ENCODE measurements at regions not wholly inside any gene's neighbourhood (a gene's known extent, or its start where the extent isn't known, plus 50 kb on each side); places are given as distances from the start of the nearest gene placed in this dataset.
"Not testable (repeated sequence)": the region's sequence is repeated elsewhere in the genome, so short reads cannot be mapped to it uniquely, and the experiment has no call there.

- H3K27me3 Mint-ChIP-seq; ATAC-seq (replicated peaks); H3K27ac Mint-ChIP-seq; H3K4me3 Mint-ChIP-seq; H3K4me1 Mint-ChIP-seq; H3K36me3 Mint-ChIP-seq (ENCODE audit: low read depth); H3K9me3 Mint-ChIP-seq: not testable (repeated sequence)
These were observed 50.6 kb upstream of the MYL10 start for GRCh38 chr7:101679653-101680173.

GRCh38 chr7:101680406-101681145 lies 51.5 kb upstream of the MYL10 start:
- no peaks in the 10 kb centered on the region for H3K36me3 Mint-ChIP-seq (ENCODE audit: low read depth)
- ATAC-seq (replicated peaks), result no peak
- no peak overlapping the region for H3K27ac Mint-ChIP-seq
- no peaks in the 10 kb centered on the region for H3K27me3 Mint-ChIP-seq
- H3K4me3 Mint-ChIP-seq, result no peak overlapping the region
- H3K4me1 Mint-ChIP-seq, result no peaks in the 10 kb centered on the region
- no peaks in the 10 kb centered on the region for H3K9me3 Mint-ChIP-seq

- H3K4me1 Mint-ChIP-seq, result no peaks in the 10 kb centered on the region
These were observed 52.3 kb upstream of the MYL10 start for GRCh38 chr7:101681170-101682007.

GRCh38 chr7:101684983-101685330 lies 55.9 kb upstream of the MYL10 start:
- Mint-ChIP-seq H3K27ac (no peak overlapping the region), H3K4me3 (no peak overlapping the region), H3K9me3 (no peaks in the 10 kb centered on the region), H3K36me3 (ENCODE audit: low read depth) (no peaks in the 10 kb centered on the region), H3K27me3 (peaks cover 12% of the 10 kb centered on the region), H3K4me1 (no peaks in the 10 kb centered on the region)
- ATAC-seq (replicated peaks), result no peak

More at GRCh38 chr7:101681170-101682007, 52.3 kb upstream of the MYL10 start:
- Mint-ChIP-seq H3K27ac (no peak overlapping the region), H3K27me3 (no peaks in the 10 kb centered on the region), H3K4me3 (no peak overlapping the region), H3K9me3 (no peaks in the 10 kb centered on the region), H3K36me3 (ENCODE audit: low read depth) (no peaks in the 10 kb centered on the region)
- ATAC-seq (replicated peaks), result no peak

GRCh38 chr7:101686030-101686429 lies 56.9 kb upstream of the MYL10 start:
- H3K27ac Mint-ChIP-seq, result no peak overlapping the region

GRCh38 chr7:101687081-101687480 lies 58.0 kb upstream of the MYL10 start:
- Mint-ChIP-seq H3K36me3 (ENCODE audit: low read depth) (no peaks in the 10 kb centered on the region), H3K9me3 (no peaks in the 10 kb centered on the region), H3K4me3 (no peak overlapping the region), H3K27me3 (peaks cover 12% of the 10 kb centered on the region), H3K27ac (no peak overlapping the region), H3K4me1 (no peaks in the 10 kb centered on the region)
- ATAC-seq (replicated peaks), result no peak

More at GRCh38 chr7:101686030-101686429, 56.9 kb upstream of the MYL10 start:
- Mint-ChIP-seq H3K4me3 (no peak overlapping the region), H3K27me3 (peaks cover 12% of the 10 kb centered on the region), H3K4me1 (no peaks in the 10 kb centered on the region), H3K36me3 (ENCODE audit: low read depth) (no peaks in the 10 kb centered on the region), H3K9me3 (no peaks in the 10 kb centered on the region)
- ATAC-seq (replicated peaks), result no peak

GRCh38 chr7:101687791-101688182 lies 58.7 kb upstream of the MYL10 start:
- Mint-ChIP-seq H3K27me3 (peaks cover 12% of the 10 kb centered on the region), H3K9me3 (no peaks in the 10 kb centered on the region), H3K4me3 (no peak overlapping the region), H3K27ac (no peak overlapping the region), H3K4me1 (no peaks in the 10 kb centered on the region), H3K36me3 (ENCODE audit: low read depth) (no peaks in the 10 kb centered on the region)
- ATAC-seq (replicated peaks), result no peak

- H3K36me3 Mint-ChIP-seq (ENCODE audit: low read depth), result no peaks in the 10 kb centered on the region
- no peaks in the 10 kb centered on the region for H3K4me1 Mint-ChIP-seq
- ATAC-seq (replicated peaks), result peak; percentile 90
- H3K27ac Mint-ChIP-seq, result no peak overlapping the region
- peaks cover 12% of the 10 kb centered on the region for H3K27me3 Mint-ChIP-seq
- no peaks in the 10 kb centered on the region for H3K9me3 Mint-ChIP-seq
- H3K4me3 Mint-ChIP-seq, result no peak overlapping the region
These were observed 59.2 kb upstream of the MYL10 start for GRCh38 chr7:101688183-101688831.

GRCh38 chr7:101688995-101689907 lies 60.2 kb upstream of the MYL10 start:
- H3K4me3 Mint-ChIP-seq, result peak overlapping the region; percentile 21
- H3K27ac Mint-ChIP-seq, result no peak overlapping the region
- no peaks in the 10 kb centered on the region for H3K9me3 Mint-ChIP-seq

GRCh38 chr7:101690061-101690460 lies 61.0 kb upstream of the MYL10 start:
- no peak overlapping the region for H3K4me3 Mint-ChIP-seq
- H3K36me3 Mint-ChIP-seq (ENCODE audit: low read depth), result no peaks in the 10 kb centered on the region
- H3K27ac Mint-ChIP-seq, result no peak overlapping the region
- H3K27me3 Mint-ChIP-seq, result peaks cover 12% of the 10 kb centered on the region
- H3K9me3 Mint-ChIP-seq, result no peaks in the 10 kb centered on the region
- no peak for ATAC-seq (replicated peaks)
- no peaks in the 10 kb centered on the region for H3K4me1 Mint-ChIP-seq

More at GRCh38 chr7:101688995-101689907, 60.2 kb upstream of the MYL10 start:
- H3K4me1 Mint-ChIP-seq, result no peaks in the 10 kb centered on the region
- ATAC-seq (replicated peaks), result no peak
- no peaks in the 10 kb centered on the region for H3K36me3 Mint-ChIP-seq (ENCODE audit: low read depth)
- peaks cover 12% of the 10 kb centered on the region for H3K27me3 Mint-ChIP-seq

- Mint-ChIP-seq H3K27ac (no peak overlapping the region), H3K4me1 (no peaks in the 10 kb centered on the region)
- ATAC-seq (replicated peaks), result no peak
These were observed 62.8 kb upstream of the MYL10 start for GRCh38 chr7:101691822-101692384.

GRCh38 chr7:101693498-101694091 lies 64.5 kb upstream of the MYL10 start:
- Mint-ChIP-seq H3K9me3 (no peaks in the 10 kb centered on the region), H3K4me3 (no peak overlapping the region), H3K27ac (no peak overlapping the region), H3K27me3 (peaks cover 9% of the 10 kb centered on the region), H3K36me3 (ENCODE audit: low read depth) (no peaks in the 10 kb centered on the region), H3K4me1 (no peaks in the 10 kb centered on the region)
- no peak for ATAC-seq (replicated peaks)

More at GRCh38 chr7:101691822-101692384, 62.8 kb upstream of the MYL10 start:
- H3K4me3 Mint-ChIP-seq, result no peak overlapping the region
- peaks cover 12% of the 10 kb centered on the region for H3K27me3 Mint-ChIP-seq
- no peaks in the 10 kb centered on the region for H3K36me3 Mint-ChIP-seq (ENCODE audit: low read depth)
- no peaks in the 10 kb centered on the region for H3K9me3 Mint-ChIP-seq

GRCh38 chr7:101698964-101699363 lies 69.9 kb upstream of the MYL10 start:
- peaks cover 4% of the 10 kb centered on the region for H3K27me3 Mint-ChIP-seq

More at GRCh38 chr7:101698964-101699363, 69.9 kb upstream of the MYL10 start:
- Mint-ChIP-seq H3K4me1 (no peaks in the 10 kb centered on the region), H3K36me3 (ENCODE audit: low read depth) (no peaks in the 10 kb centered on the region), H3K27ac (no peak overlapping the region), H3K4me3 (no peak overlapping the region), H3K9me3 (no peaks in the 10 kb centered on the region)
- no peak for ATAC-seq (replicated peaks)
